Duodenal mucosa (tissue), 2 donors: ENCODE measurements at regions not wholly inside any gene's neighbourhood (a gene's known extent, or its start where the extent isn't known, plus 50 kb on each side); places are given as distances from the start of the nearest gene placed in this dataset.
"Not testable (repeated sequence)": the region's sequence is repeated elsewhere in the genome, so short reads cannot be mapped to it uniquely, and the experiment has no call there.

Experiments used
- H3K27ac ChIP-seq: one replicate; pipeline ENCODE4 v1.7.0; 2013; ENCODE audit warnings: low read depth, low read length
- H3K27me3 ChIP-seq, 2 donors: one replicate each; pipeline ENCODE4 v1.7.0; 2013; ENCODE audit warnings: low read length in 2 of 2, control low read depth in 1 of 2; ENCODE audit not compliant: insufficient read depth in 2 of 2, control insufficient read depth in 1 of 2
- H3K36me3 ChIP-seq, 2 donors: one replicate each; pipeline ENCODE4 v1.7.0; 2013; ENCODE audit warnings: low read length in 2 of 2, control low read depth in 1 of 2; ENCODE audit not compliant: insufficient read depth in 2 of 2, control insufficient read depth in 1 of 2
- H3K4me1 ChIP-seq, 2 donors: one replicate each; pipeline ENCODE4 v1.7.0; 2013; ENCODE audit warnings: low read length in 2 of 2, control low read depth in 1 of 2; ENCODE audit not compliant: insufficient read depth in 2 of 2, control insufficient read depth in 1 of 2
- H3K4me3 ChIP-seq, 2 donors: one replicate each; pipeline ENCODE4 v1.7.0; 2013; ENCODE audit warnings: low read length in 2 of 2, low read depth in 1 of 2
- H3K9ac ChIP-seq, 2 donors: one replicate each; pipeline ENCODE4 v1.7.0; 2013; ENCODE audit warnings: low read length in 2 of 2, low read depth in 1 of 2
- H3K9me3 ChIP-seq, 2 donors: one replicate each; pipeline ENCODE4 v1.7.0; 2013; ENCODE audit warnings: low read length in 2 of 2, control low read depth in 1 of 2; ENCODE audit not compliant: control insufficient read depth in 1 of 2

DNA sequence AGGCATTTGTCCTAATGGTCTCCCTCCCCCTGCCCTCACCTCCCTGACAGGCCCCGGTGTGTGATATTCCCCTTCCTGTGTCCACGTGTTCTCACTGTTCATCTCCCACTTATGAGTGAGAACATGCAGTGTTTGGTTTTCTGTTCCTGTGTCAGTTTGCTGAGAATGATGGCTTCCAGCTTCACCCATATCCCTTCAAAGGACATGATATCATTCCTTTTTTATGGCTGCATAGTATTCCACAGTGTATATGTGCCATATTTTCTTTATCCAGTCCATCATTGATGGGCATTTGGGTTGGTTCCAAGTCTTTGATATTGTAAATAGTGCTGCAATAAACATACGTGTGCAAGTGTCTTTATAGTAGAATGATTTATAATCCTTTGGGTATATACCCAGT, 187.0 kb downstream of the CSNK1G3 start:
- not testable (repeated sequence) for H3K9ac ChIP-seq, H3K4me1 ChIP-seq, H3K9me3 ChIP-seq, H3K27ac ChIP-seq, H3K36me3 ChIP-seq, H3K27me3 ChIP-seq, H3K4me3 ChIP-seq

DNA sequence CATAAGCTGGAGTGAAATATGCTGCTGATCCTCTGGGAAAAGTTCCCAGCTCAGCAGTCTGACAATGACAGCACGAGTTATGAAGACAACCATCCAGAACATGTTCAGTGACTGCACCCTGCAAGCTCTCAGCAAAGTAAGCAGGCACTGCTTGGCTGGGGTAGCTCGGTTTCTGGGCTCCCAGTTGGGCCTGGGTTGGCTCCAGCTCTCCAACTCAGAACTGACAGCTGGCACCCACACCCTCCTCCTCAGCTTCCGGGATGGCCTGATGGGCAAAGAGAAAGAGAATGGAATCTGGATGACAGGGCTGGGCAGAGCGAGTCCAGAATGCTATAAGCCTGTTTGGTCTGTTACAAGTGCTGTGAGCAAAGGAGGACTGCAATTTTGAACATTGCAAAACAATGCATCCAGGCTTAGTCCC, 185.0 kb downstream of the CSNK1G3 start:
- no peaks in the 10 kb centered on the region for H3K4me1 ChIP-seq
- no peaks in the 10 kb centered on the region for H3K27me3 ChIP-seq
- no peaks in the 10 kb centered on the region for H3K36me3 ChIP-seq
- H3K4me3 ChIP-seq, result no peak overlapping the region
- H3K9me3 ChIP-seq, result no peaks in the 10 kb centered on the region
- no peak overlapping the region for H3K27ac ChIP-seq
- H3K9ac ChIP-seq, result no peak overlapping the region

DNA sequence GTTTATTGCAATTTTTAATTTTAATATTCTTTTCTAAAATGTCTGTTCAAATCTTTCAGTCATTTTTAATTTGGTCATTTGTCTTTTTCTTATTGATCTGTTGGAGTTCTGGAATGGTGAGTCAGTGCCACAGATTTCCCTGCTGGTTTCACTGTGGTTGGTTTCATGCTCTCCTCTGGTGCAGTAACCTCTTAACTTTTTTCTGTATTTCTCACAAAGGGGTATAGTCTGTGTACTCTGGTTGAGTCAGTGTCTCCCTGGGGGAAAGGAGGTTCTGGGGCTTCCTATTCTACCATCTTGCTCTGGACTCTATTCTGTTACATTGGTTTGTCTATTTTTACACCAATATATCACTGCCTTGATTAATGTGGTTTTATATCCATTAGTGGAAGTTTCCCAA, 178.8 kb downstream of the CSNK1G3 start:
- Histone ChIP-seq H3K27ac (no peak overlapping the region), H3K4me1 (no peaks in the 10 kb centered on the region), H3K9ac (no peak overlapping the region), H3K36me3 (no peaks in the 10 kb centered on the region), H3K27me3 (no peaks in the 10 kb centered on the region), H3K4me3 (no peak overlapping the region), H3K9me3 (no peaks in the 10 kb centered on the region)

DNA sequence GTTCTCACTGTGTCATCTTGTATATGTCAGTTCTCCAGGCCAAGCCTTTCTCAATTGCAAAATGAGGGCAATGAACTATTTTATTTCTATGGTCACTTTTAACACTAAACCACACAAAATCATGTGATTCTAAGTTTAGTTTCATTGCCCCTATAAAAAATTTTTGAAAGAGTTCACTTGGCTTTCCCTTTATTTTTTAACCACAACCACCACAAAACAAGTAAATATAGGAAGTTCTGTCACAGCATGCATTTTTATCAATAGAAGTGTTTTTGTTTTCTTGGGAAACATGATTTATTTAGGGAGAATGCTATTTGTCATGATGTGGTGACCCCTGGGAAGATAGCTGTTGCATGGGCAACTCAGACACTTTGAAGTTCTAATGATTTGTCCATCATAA, 169.1 kb downstream of the CSNK1G3 start:
- no peak overlapping the region for H3K4me3 ChIP-seq
- peaks cover 0 to 8% of the 10 kb centered on the region in 2 donors for H3K9me3 ChIP-seq
- no peaks in the 10 kb centered on the region for H3K4me1 ChIP-seq
- H3K27me3 ChIP-seq, result no peaks in the 10 kb centered on the region
- no peak overlapping the region for H3K9ac ChIP-seq
- H3K27ac ChIP-seq, result no peak overlapping the region
- H3K36me3 ChIP-seq, result no peaks in the 10 kb centered on the region

DNA sequence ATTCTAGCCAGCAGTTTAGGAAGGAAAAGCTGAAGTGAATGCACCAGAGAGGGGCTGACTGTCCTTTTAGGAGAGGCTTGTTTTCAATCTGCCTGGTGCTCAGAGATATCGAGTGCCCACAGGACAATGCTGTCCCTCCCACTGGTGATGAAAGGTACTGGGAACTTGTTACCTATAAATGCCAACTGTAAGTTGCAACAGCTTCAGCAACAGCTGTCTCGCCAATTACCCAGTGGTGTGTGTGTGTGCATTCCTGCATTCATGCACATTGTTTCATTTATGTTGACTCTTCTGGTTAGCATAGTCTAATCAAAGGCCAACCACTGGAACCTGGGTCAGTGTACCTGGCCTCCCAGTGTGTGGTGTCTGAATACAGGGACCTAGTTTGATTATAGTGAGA, 161.1 kb downstream of the CSNK1G3 start:
- Histone ChIP-seq H3K27ac (no peak overlapping the region), H3K9ac (no peak overlapping the region), H3K9me3 (no peaks in the 10 kb centered on the region), H3K4me1 (no peaks in the 10 kb centered on the region), H3K4me3 (no peak overlapping the region), H3K36me3 (no peaks in the 10 kb centered on the region), H3K27me3 (no peaks in the 10 kb centered on the region)

DNA sequence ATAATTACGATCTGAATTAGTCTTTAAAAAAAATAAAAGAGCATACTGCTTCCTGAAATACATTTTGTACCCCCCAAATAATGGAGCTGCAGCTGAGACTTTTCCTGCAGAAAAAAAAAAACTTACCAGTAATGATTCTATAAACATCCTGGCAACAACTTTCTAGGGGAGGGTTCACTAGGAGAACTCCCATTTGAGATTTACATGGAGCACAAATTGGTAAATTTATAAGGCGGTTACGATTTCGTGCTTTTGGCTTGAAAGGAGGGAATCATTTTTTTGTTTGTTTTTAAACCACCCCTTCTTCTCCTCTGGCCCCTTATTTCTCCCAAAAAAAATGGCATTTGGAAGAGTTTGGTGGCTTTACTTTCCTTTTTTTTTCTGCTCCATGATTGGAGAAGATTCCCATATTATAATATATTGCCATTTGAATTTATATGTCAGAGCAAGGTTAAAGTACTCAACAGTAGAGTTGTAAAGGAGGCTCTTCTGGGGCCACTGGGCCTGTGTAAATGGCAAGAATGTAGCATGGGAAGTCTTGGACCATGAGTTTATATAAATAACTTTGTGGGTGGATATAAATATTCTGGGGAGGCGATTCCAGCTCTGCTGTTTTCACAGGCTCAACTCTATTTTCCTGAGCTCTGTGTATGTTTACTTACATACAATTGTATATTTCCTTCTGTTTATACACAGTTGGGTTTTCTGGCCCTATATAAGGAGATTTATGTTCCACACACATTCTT, 159.9 kb downstream of the CSNK1G3 start:
- H3K27ac ChIP-seq, result no peak overlapping the region
- H3K9ac ChIP-seq, result no peak overlapping the region
- H3K9me3 ChIP-seq, result no peaks in the 10 kb centered on the region
- no peak overlapping the region for H3K4me3 ChIP-seq
- H3K27me3 ChIP-seq, result no peaks in the 10 kb centered on the region
- H3K36me3 ChIP-seq, result no peaks in the 10 kb centered on the region
- H3K4me1 ChIP-seq, result no peaks in the 10 kb centered on the region

DNA sequence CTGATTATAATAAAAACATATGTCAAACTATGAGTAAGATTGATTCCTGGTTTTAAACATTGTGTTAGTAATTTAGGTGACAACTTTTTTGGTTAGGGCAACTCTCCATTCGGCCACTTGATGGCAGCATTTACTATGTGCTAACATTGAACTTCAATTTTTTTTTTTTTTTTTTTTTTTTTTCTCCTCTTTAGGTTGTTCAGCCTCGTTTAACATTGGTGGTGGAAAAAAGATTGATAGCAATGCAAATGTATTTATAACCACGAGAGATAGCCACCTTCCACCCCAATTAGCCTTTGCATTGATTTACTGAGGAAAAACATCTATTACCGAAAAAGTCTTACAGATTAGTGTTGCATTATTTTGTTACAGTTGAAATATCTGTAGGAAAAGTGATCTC, 159.1 kb downstream of the CSNK1G3 start:
- Histone ChIP-seq H3K27me3 (no peaks in the 10 kb centered on the region), H3K27ac (no peak overlapping the region), H3K4me3 (no peak overlapping the region), H3K4me1 (no peaks in the 10 kb centered on the region), H3K36me3 (no peaks in the 10 kb centered on the region), H3K9me3 (no peaks in the 10 kb centered on the region), H3K9ac (no peak overlapping the region)
